ENCODE measurements at regions not wholly inside any gene's neighbourhood (a gene's known extent, or its start where the extent isn't known, plus 50 kb on each side); places are given as distances from the start of the nearest gene placed in this dataset.
"Not testable (repeated sequence)": the region's sequence is repeated elsewhere in the genome, so short reads cannot be mapped to it uniquely, and the experiment has no call there.

GRCh38 chr11:128148208-128148607, 439.1 kb downstream of the ETS1 start:
- no peak overlapping the region for H3K27ac ChIP-seq
- DNase-seq (ENCODE audit: low read depth, low spot score), result no peak

- DNase-seq (ENCODE audit: low read depth, low spot score), result peak; percentile 22
- H3K27ac ChIP-seq, result peak overlapping the region; percentile 31
Observed at GRCh38 chr11:128146926-128147605, 440.3 kb downstream of the ETS1 start.

- not testable (repeated sequence) for DNase-seq (ENCODE audit: low read depth, low spot score); H3K27ac ChIP-seq
Observed at GRCh38 chr11:128140293-128140692, 447.1 kb downstream of the ETS1 start.

- H3K27ac ChIP-seq, result no peak overlapping the region
- no peak for DNase-seq (ENCODE audit: low read depth, low spot score)
Observed at GRCh38 chr11:128135451-128135850, 451.9 kb downstream of the ETS1 start.

GRCh38 chr11:128133501-128133900, 453.9 kb downstream of the ETS1 start:
- no peak overlapping the region for H3K27ac ChIP-seq
- DNase-seq (ENCODE audit: low read depth, low spot score), result no peak

GRCh38 chr11:128130052-128130451, 457.3 kb downstream of the ETS1 start:
- no peak overlapping the region for H3K27ac ChIP-seq
- no peak for DNase-seq (ENCODE audit: low read depth, low spot score)

GRCh38 chr11:128125723-128126122, 461.6 kb downstream of the ETS1 start:
- DNase-seq (ENCODE audit: low read depth, low spot score), result no peak
- no peak overlapping the region for H3K27ac ChIP-seq

- no peak for DNase-seq (ENCODE audit: low read depth, low spot score)
- H3K27ac ChIP-seq, result no peak overlapping the region
Observed at GRCh38 chr11:128116885-128117284, 470.5 kb downstream of the ETS1 start.

- H3K27ac ChIP-seq, result no peak overlapping the region
- no peak for DNase-seq (ENCODE audit: low read depth, low spot score)
Observed at GRCh38 chr11:128116447-128116846, 470.9 kb downstream of the ETS1 start.

- no peak for DNase-seq (ENCODE audit: low read depth, low spot score)
- H3K27ac ChIP-seq, result no peak overlapping the region
Observed at GRCh38 chr11:128105950-128106349, 481.4 kb downstream of the ETS1 start.

GRCh38 chr11:128105511-128105910, 481.8 kb downstream of the ETS1 start:
- DNase-seq (ENCODE audit: low read depth, low spot score), result no peak
- no peak overlapping the region for H3K27ac ChIP-seq

- DNase-seq (ENCODE audit: low read depth, low spot score), result no peak
- no peak overlapping the region for H3K27ac ChIP-seq
Observed at GRCh38 chr11:128103278-128103873, 484.0 kb downstream of the ETS1 start.

GRCh38 chr11:128098781-128099180, 488.6 kb downstream of the ETS1 start:
- no peak for DNase-seq (ENCODE audit: low read depth, low spot score)
- no peak overlapping the region for H3K27ac ChIP-seq

GRCh38 chr11:128095466-128095981, 491.8 kb downstream of the ETS1 start:
- H3K27ac ChIP-seq, result peak overlapping the region; percentile 69

GRCh38 chr11:128093689-128094088, 493.7 kb downstream of the ETS1 start:
- H3K27ac ChIP-seq, result no peak overlapping the region

More at GRCh38 chr11:128095466-128095981, 491.8 kb downstream of the ETS1 start:
- DNase-seq (ENCODE audit: low read depth, low spot score), result peak; percentile 78

GRCh38 chr11:128089962-128090361, 497.4 kb downstream of the ETS1 start:
- DNase-seq (ENCODE audit: low read depth, low spot score), result no peak
- H3K27ac ChIP-seq, result no peak overlapping the region

More at GRCh38 chr11:128093689-128094088, 493.7 kb downstream of the ETS1 start:
- no peak for DNase-seq (ENCODE audit: low read depth, low spot score)

GRCh38 chr11:128086794-128087193, 500.6 kb downstream of the ETS1 start:
- DNase-seq (ENCODE audit: low read depth, low spot score), result no peak
- no peak overlapping the region for H3K27ac ChIP-seq

GRCh38 chr11:128085276-128085675, 502.1 kb downstream of the ETS1 start:
- no peak overlapping the region for H3K27ac ChIP-seq
- DNase-seq (ENCODE audit: low read depth, low spot score), result no peak

GRCh38 chr11:128082574-128082973, 504.8 kb downstream of the ETS1 start:
- no peak for DNase-seq (ENCODE audit: low read depth, low spot score)
- H3K27ac ChIP-seq, result no peak overlapping the region

- H3K27ac ChIP-seq, result no peak overlapping the region
- no peak for DNase-seq (ENCODE audit: low read depth, low spot score)
Observed at GRCh38 chr11:128069665-128070064, 517.7 kb downstream of the ETS1 start.

- no peak overlapping the region for H3K27ac ChIP-seq
- no peak for DNase-seq (ENCODE audit: low read depth, low spot score)
Observed at GRCh38 chr11:128067780-128068179, 519.6 kb downstream of the ETS1 start.

GRCh38 chr11:128066399-128066798, 521.0 kb downstream of the ETS1 start:
- no peak overlapping the region for H3K27ac ChIP-seq
- DNase-seq (ENCODE audit: low read depth, low spot score), result no peak

All from epithelial cell of prostate (primary cell).